SU-DHL-6 (cell line): ENCODE measurements at regions not wholly inside any gene's neighbourhood (a gene's known extent, or its start where the extent isn't known, plus 50 kb on each side); places are given as distances from the start of the nearest gene placed in this dataset.

Source experiments
- H2AFZ ChIP-seq: fragments of 200-600 bp; sonication (generic); 2 replicates; pipeline ENCODE4 v1.6.1; 2014; ENCODE audit warnings: low read depth, mild to moderate bottlenecking, moderate library complexity, mixed read lengths, antibody characterized with exemption, low read length; ENCODE audit not compliant: severe bottlenecking
- H3F3A ChIP-seq: fragments of 200-600 bp; shearing (Covaris generic); 2 replicates; pipeline ENCODE4 v1.6.0; 2016; ENCODE audit warnings: antibody characterized with exemption, mild to moderate bottlenecking; ENCODE audit not compliant: insufficient read depth
- H3K27ac ChIP-seq: fragments of 200-600 bp; sonication (generic); 2 replicates; pipeline ENCODE4 v1.5.1; 2016; ENCODE audit warnings: low read depth, mild to moderate bottlenecking, low read length, moderate library complexity, mixed read lengths
- H3K27me3 ChIP-seq: fragments of 200-600 bp; sonication (generic), shearing (Covaris generic); 2 replicates; pipeline ENCODE4 v1.6.0; 2014; ENCODE audit warnings: mild to moderate bottlenecking, low read length
- H3K36me3 ChIP-seq: fragments of 200-600 bp; sonication (generic); 2 replicates; pipeline ENCODE4 v1.6.1; 2014; ENCODE audit warnings: mild to moderate bottlenecking, low read length, mixed read lengths
- H3K4me2 ChIP-seq: fragments of 300-600, 200-600 bp; shearing (Covaris generic), sonication (generic); 2 replicates; pipeline ENCODE4 v1.6.0; 2014; ENCODE audit warnings: low read length, low read depth, mild to moderate bottlenecking; ENCODE audit not compliant: poor library complexity, severe bottlenecking
- H3K4me3 ChIP-seq: fragments of 200-600 bp; sonication (generic); 2 replicates; pipeline ENCODE4 v1.5.1; 2014; ENCODE audit warnings: antibody characterized with exemption, low read length, mild to moderate bottlenecking, mixed read lengths; ENCODE audit not compliant: insufficient read depth, poor library complexity, severe bottlenecking
- H3K79me2 ChIP-seq: fragments of 200-600 bp; sonication (generic); 2 replicates; pipeline ENCODE4 v1.6.1; 2014; ENCODE audit warnings: mild to moderate bottlenecking, low read length, moderate library complexity; ENCODE audit not compliant: insufficient read depth
- H3K9ac ChIP-seq: fragments of 200-600 bp; sonication (generic); 2 replicates; pipeline ENCODE4 v1.7.0; 2014; ENCODE audit warnings: mild to moderate bottlenecking, low read length
- H3K9me2 ChIP-seq: fragments of 200-600 bp; sonication (generic); replicated peaks from 2 replicates; pipeline ENCODE4 v1.6.1; 2014; ENCODE audit warnings: low read length; ENCODE audit not compliant: insufficient read depth
- H3K9me3 ChIP-seq: fragments of 200-600 bp; sonication (generic); 2 replicates; pipeline ENCODE4 v1.6.1; 2014; ENCODE audit warnings: low read length, mixed read lengths; ENCODE audit not compliant: insufficient read depth
- H4K20me1 ChIP-seq: fragments of 200-600 bp; sonication (generic); 2 replicates; pipeline ENCODE4 v1.6.1; 2014; ENCODE audit warnings: low read depth, mild to moderate bottlenecking, antibody characterized with exemption, low read length, moderate library complexity, mixed read lengths
- EZH2phosphoT487 ChIP-seq: fragments of 200-600 bp; sonication (generic), shearing (Covaris generic); conservative IDR thresholded peaks from 2 replicates; pipeline ENCODE4 v1.6.1; 2018; ENCODE audit warnings: mild to moderate bottlenecking, antibody characterized with exemption, low read length, moderate library complexity, mixed read lengths
- TF ChIP-seq, protein P1 (sequence below): fragments of 200-600 bp; sonication (generic); IDR thresholded peaks from one replicate; pipeline ENCODE4 v1.5.1; 2017; ENCODE audit warnings: antibody characterized with exemption, mild to moderate bottlenecking, low read length, moderate library complexity; ENCODE audit not compliant: insufficient read depth, poor library complexity, severe bottlenecking

DNA sequence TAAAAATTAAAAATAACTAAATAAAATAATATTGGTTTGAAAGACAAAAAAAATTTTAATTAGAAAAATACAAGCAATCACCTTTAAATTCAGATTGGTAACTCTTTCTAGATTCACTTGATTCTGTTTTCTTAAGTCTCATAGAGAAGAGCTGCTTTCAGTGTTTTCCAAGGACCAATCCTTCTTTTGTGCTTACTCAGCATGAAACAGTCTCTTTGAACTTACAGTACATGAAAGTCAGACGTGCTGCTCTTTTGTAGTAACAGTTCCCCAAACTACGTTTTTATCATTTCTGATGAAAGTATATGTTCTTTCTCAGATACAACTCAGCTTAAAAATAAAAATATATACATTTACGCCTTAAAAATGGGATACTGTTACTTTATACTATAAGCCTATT lies 171.9 kb upstream of the CCDC54 start:
- no peak overlapping the region for H3K4me2 ChIP-seq
- H3K79me2 ChIP-seq = no peaks in the 10 kb centered on the region
- H3F3A ChIP-seq = no peaks in the 10 kb centered on the region
- no peak overlapping the region for H3K9ac ChIP-seq
- H3K27me3 ChIP-seq = no peaks in the 10 kb centered on the region
- no peaks in the 10 kb centered on the region for H3K9me2 ChIP-seq
- H3K4me3 ChIP-seq = no peak overlapping the region
- H3K27ac ChIP-seq = no peak overlapping the region
- no peaks in the 10 kb centered on the region for H3K36me3 ChIP-seq
- H4K20me1 ChIP-seq = no peaks in the 10 kb centered on the region
- TF ChIP-seq, protein P1, sequence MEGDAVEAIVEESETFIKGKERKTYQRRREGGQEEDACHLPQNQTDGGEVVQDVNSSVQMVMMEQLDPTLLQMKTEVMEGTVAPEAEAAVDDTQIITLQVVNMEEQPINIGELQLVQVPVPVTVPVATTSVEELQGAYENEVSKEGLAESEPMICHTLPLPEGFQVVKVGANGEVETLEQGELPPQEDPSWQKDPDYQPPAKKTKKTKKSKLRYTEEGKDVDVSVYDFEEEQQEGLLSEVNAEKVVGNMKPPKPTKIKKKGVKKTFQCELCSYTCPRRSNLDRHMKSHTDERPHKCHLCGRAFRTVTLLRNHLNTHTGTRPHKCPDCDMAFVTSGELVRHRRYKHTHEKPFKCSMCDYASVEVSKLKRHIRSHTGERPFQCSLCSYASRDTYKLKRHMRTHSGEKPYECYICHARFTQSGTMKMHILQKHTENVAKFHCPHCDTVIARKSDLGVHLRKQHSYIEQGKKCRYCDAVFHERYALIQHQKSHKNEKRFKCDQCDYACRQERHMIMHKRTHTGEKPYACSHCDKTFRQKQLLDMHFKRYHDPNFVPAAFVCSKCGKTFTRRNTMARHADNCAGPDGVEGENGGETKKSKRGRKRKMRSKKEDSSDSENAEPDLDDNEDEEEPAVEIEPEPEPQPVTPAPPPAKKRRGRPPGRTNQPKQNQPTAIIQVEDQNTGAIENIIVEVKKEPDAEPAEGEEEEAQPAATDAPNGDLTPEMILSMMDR = no peak
- no peak for TF ChIP-seq EZH2phosphoT487
- H3K9me3 ChIP-seq = no peaks in the 10 kb centered on the region
- H2AFZ ChIP-seq = no peak overlapping the region

DNA sequence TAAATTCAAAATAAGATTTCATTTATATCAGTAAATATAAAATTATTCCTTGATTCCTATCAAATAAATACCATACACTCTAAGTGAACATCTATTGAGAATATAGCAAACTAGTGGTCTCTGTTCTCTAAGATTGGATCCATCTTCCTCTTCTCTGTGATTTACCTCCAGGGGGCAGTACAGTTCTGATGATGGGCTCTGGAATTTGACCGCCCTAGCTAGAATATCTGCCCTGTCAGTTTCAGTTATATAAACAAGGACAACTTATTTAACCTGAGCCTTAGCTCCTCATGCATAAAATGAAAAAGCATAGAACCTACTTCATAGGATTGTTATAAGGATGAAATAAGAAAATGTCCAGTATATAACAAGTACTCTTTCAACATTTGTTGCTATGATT lies 171.1 kb upstream of the CCDC54 start:
- TF ChIP-seq EZH2phosphoT487 = no peak
- TF ChIP-seq, protein P1 = peak; percentile 58
- H3K4me3 ChIP-seq = no peak overlapping the region

DNA sequence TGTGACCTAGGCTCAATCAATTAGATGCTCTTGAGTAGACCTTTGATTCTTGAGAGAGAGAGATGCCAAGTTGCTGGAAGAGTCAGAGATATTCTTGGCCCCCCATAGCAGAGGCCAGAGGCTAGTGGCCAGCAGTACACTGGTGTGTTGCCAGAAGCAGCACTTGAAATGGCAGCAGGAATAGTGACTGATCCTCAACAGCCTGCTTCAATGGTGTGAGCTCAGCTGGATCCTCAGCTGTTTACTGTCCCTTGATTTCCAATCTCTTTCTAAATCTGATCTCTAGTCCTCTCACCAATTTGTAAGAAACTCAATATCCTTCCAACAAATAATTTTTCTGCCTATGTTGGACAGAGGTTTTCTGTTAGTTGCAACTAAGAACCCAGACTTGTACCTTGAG lies 170.3 kb upstream of the CCDC54 start:
- H3K9ac ChIP-seq = no peak overlapping the region
- H3K36me3 ChIP-seq = no peaks in the 10 kb centered on the region
- no peaks in the 10 kb centered on the region for H3K9me2 ChIP-seq
- H3K27me3 ChIP-seq = no peaks in the 10 kb centered on the region
- no peak overlapping the region for H3K4me2 ChIP-seq
- no peak overlapping the region for H2AFZ ChIP-seq
- H3K27ac ChIP-seq = no peak overlapping the region
- no peak overlapping the region for H3K4me3 ChIP-seq
- no peak for TF ChIP-seq EZH2phosphoT487
- TF ChIP-seq, protein P1 = no peak
- H3K79me2 ChIP-seq = no peaks in the 10 kb centered on the region
- no peaks in the 10 kb centered on the region for H3K9me3 ChIP-seq
- H4K20me1 ChIP-seq = no peaks in the 10 kb centered on the region
- no peaks in the 10 kb centered on the region for H3F3A ChIP-seq

More for the DNA sequence above, 171.1 kb upstream of the CCDC54 start:
- Histone ChIP-seq H3K79me2 (no peaks in the 10 kb centered on the region), H3K36me3 (no peaks in the 10 kb centered on the region), H3K4me2 (no peak overlapping the region), H3K9me2 (no peaks in the 10 kb centered on the region), H3K9ac (no peak overlapping the region), H3K27ac (no peak overlapping the region), H3K27me3 (no peaks in the 10 kb centered on the region), H4K20me1 (no peaks in the 10 kb centered on the region), H3F3A (no peaks in the 10 kb centered on the region), H3K9me3 (no peaks in the 10 kb centered on the region), H2AFZ (no peak overlapping the region)

GRCh38 chr3:107208100-107208499 lies 169.1 kb upstream of the CCDC54 start:
- no peak overlapping the region for H3K4me3 ChIP-seq
- H3K4me2 ChIP-seq = no peak overlapping the region
- H2AFZ ChIP-seq = no peak overlapping the region
- H3K27ac ChIP-seq = no peak overlapping the region
- no peaks in the 10 kb centered on the region for H3K79me2 ChIP-seq
- no peak overlapping the region for H3K9ac ChIP-seq
- no peaks in the 10 kb centered on the region for H3K9me3 ChIP-seq
- no peak for TF ChIP-seq EZH2phosphoT487
- TF ChIP-seq, protein P1 = no peak
- no peaks in the 10 kb centered on the region for H3K27me3 ChIP-seq
- H4K20me1 ChIP-seq = no peaks in the 10 kb centered on the region
- H3K9me2 ChIP-seq = no peaks in the 10 kb centered on the region
- H3K36me3 ChIP-seq = no peaks in the 10 kb centered on the region
- no peaks in the 10 kb centered on the region for H3F3A ChIP-seq
